ENCODE measurements at regions not wholly inside any gene's neighbourhood (a gene's known extent, or its start where the extent isn't known, plus 50 kb on each side); places are given as distances from the start of the nearest gene placed in this dataset.

- Histone ChIP-seq H3K27ac (ENCODE audit: low read depth, low read length, poor library complexity, severe bottlenecking) (no peak overlapping the region), H4K20me1 (ENCODE audit: insufficient read depth, low read length) (no peaks in the 10 kb centered on the region), H2AFZ (ENCODE audit: low read length) (no peak overlapping the region), H3K4me1 (ENCODE audit: insufficient read depth, low read length, severe bottlenecking) (no peaks in the 10 kb centered on the region), H3K9me2 (ENCODE audit: low read depth, low read length) (no peaks in the 10 kb centered on the region), H3K9ac (ENCODE audit: low read length) (no peak overlapping the region), H3K27me3 (ENCODE audit: insufficient read depth, low read length) (no peaks in the 10 kb centered on the region), H3K4me3 (ENCODE audit: low read depth, low read length, poor library complexity, severe bottlenecking) (no peak overlapping the region), H3K79me2 (ENCODE audit: insufficient read depth, low read length) (no peaks in the 10 kb centered on the region), H3K36me3 (ENCODE audit: insufficient read depth, low read length) (no peaks in the 10 kb centered on the region), H3K4me2 (ENCODE audit: low read length) (no peak overlapping the region), H3F3A (ENCODE audit: insufficient read depth, low read length) (no peaks in the 10 kb centered on the region), H3K9me3 (ENCODE audit: low read length) (no peaks in the 10 kb centered on the region)
- TF ChIP-seq EZH2 (IDR thresholded peaks at IDR 0.05; ENCODE audit: borderline replicate concordance, low read length), result no peak
- TF ChIP-seq CTCF (IDR thresholded peaks at IDR 0.05; ENCODE audit: low read length), result no peak
Observed at GRCh38 chr18:56168049-56168781, 470.2 kb downstream of the TXNL1 start.

GRCh38 chr18:56167366-56167765 lies 471.0 kb downstream of the TXNL1 start:
- no peaks in the 10 kb centered on the region for H3K27me3 ChIP-seq (ENCODE audit: insufficient read depth, low read length)
- no peaks in the 10 kb centered on the region for H3F3A ChIP-seq (ENCODE audit: insufficient read depth, low read length)
- no peaks in the 10 kb centered on the region for H3K36me3 ChIP-seq (ENCODE audit: insufficient read depth, low read length)
- no peak overlapping the region for H3K4me3 ChIP-seq (ENCODE audit: low read depth, low read length, poor library complexity, severe bottlenecking)
- H4K20me1 ChIP-seq (ENCODE audit: insufficient read depth, low read length), result no peaks in the 10 kb centered on the region
- no peaks in the 10 kb centered on the region for H3K9me2 ChIP-seq (ENCODE audit: low read depth, low read length)
- no peak overlapping the region for H3K9ac ChIP-seq (ENCODE audit: low read length)
- H3K4me1 ChIP-seq (ENCODE audit: insufficient read depth, low read length, severe bottlenecking), result no peaks in the 10 kb centered on the region
- no peaks in the 10 kb centered on the region for H3K9me3 ChIP-seq (ENCODE audit: low read length)
- TF ChIP-seq CTCF (IDR thresholded peaks at IDR 0.05; ENCODE audit: low read length) (no peak), EZH2 (IDR thresholded peaks at IDR 0.05; ENCODE audit: borderline replicate concordance, low read length) (no peak)
- H3K79me2 ChIP-seq (ENCODE audit: insufficient read depth, low read length), result no peaks in the 10 kb centered on the region
- H3K4me2 ChIP-seq (ENCODE audit: low read length), result no peak overlapping the region
- no peak overlapping the region for H3K27ac ChIP-seq (ENCODE audit: low read depth, low read length, poor library complexity, severe bottlenecking)
- H2AFZ ChIP-seq (ENCODE audit: low read length), result no peak overlapping the region

GRCh38 chr18:56166914-56167313 lies 471.5 kb downstream of the TXNL1 start:
- TF ChIP-seq EZH2 (IDR thresholded peaks at IDR 0.05; ENCODE audit: borderline replicate concordance, low read length) (no peak), CTCF (IDR thresholded peaks at IDR 0.05; ENCODE audit: low read length) (no peak)
- no peaks in the 10 kb centered on the region for H3K4me1 ChIP-seq (ENCODE audit: insufficient read depth, low read length, severe bottlenecking)

More at GRCh38 chr18:56166914-56167313, 471.5 kb downstream of the TXNL1 start:
- no peak overlapping the region for H3K4me3 ChIP-seq (ENCODE audit: low read depth, low read length, poor library complexity, severe bottlenecking)
- no peaks in the 10 kb centered on the region for H3F3A ChIP-seq (ENCODE audit: insufficient read depth, low read length)
- H4K20me1 ChIP-seq (ENCODE audit: insufficient read depth, low read length), result no peaks in the 10 kb centered on the region
- H3K36me3 ChIP-seq (ENCODE audit: insufficient read depth, low read length), result no peaks in the 10 kb centered on the region
- no peaks in the 10 kb centered on the region for H3K9me3 ChIP-seq (ENCODE audit: low read length)
- no peaks in the 10 kb centered on the region for H3K9me2 ChIP-seq (ENCODE audit: low read depth, low read length)
- H3K4me2 ChIP-seq (ENCODE audit: low read length), result no peak overlapping the region
- no peak overlapping the region for H3K9ac ChIP-seq (ENCODE audit: low read length)
- H2AFZ ChIP-seq (ENCODE audit: low read length), result no peak overlapping the region
- no peaks in the 10 kb centered on the region for H3K79me2 ChIP-seq (ENCODE audit: insufficient read depth, low read length)
- no peaks in the 10 kb centered on the region for H3K27me3 ChIP-seq (ENCODE audit: insufficient read depth, low read length)
- no peak overlapping the region for H3K27ac ChIP-seq (ENCODE audit: low read depth, low read length, poor library complexity, severe bottlenecking)

Data from OCI-LY1 (cell line).